K562 (cell line): ENCODE measurements at regions not wholly inside any gene's neighbourhood (a gene's known extent, or its start where the extent isn't known, plus 50 kb on each side); places are given as distances from the start of the nearest gene placed in this dataset.

Experiments
- ATAC-seq: fragments of 200-7000 bp; cut with Tn5 transposase; 3 replicates; pipeline ENCODE4 v1.9.1; 2020; ENCODE audit warnings: moderate library complexity
- BruUV-seq: library from RNA; stranded (reverse); fragments of 400-500 nt; replicated peaks from 2 replicates; lab custom pipeline; 2021; lab: Mats Ljungman, UMichigan
- CTCF ChIA-PET: fragments of 300-600 bp; formaldehyde crosslinking; extraction: SDS; loops from one replicate; lab custom pipeline; 2021; ENCODE audit warnings: low intra/inter-chr PET ratio; lab: Yijun Ruan, JAX
- POLR2A ChIA-PET: fragments of 300-600, 350-650 bp; sonication (Branson Sonifier 250); formaldehyde crosslinking; extraction: SDS; loops from one replicate; lab custom pipeline; 2021; ENCODE audit warnings: antibody characterized with exemption, inconsistent platforms; lab: Yijun Ruan, JAX
- DNase-seq, 4 experiments: peaks; one replicate each; pipeline versions ENCODE4 v3.0.0 to v3.0.0-alpha.2; 2011 to 2018; ENCODE audit warnings: low spot score in 3 of 4, mixed read lengths in 3 of 4; ENCODE audit errors: extremely low read depth in 1 of 4
- FAIRE-seq: peaks from 2 replicates; lab custom pipeline; 2011; peaks lifted over from hg19 to GRCh38; lab: Jason Lieb, UNC
- H2AFZ ChIP-seq: 2 replicates; pipeline ENCODE4 v1.6.0; 2011; ENCODE audit warnings: low read depth, low read length, control low read depth, inconsistent platforms
- H3K27ac ChIP-seq: fragments of 200-600 bp; 3 replicates; pipeline ENCODE4 v1.8.0; 2011; ENCODE audit warnings: low read depth, mild to moderate bottlenecking, control low read depth, inconsistent platforms, low read length, moderate library complexity, mixed read lengths; ENCODE audit errors: extremely low read depth
- H3K27me3 ChIP-seq, 2 experiments: fragments of 300-600 bp in 1 of 2; 2 replicates in 1 of 2; 3 replicates in 1 of 2; pipeline versions ENCODE4 v1.6.0 to v1.8.0; 2011; ENCODE audit warnings: inconsistent platforms in 2 of 2, low read length in 2 of 2, mild to moderate bottlenecking in 1 of 2, mixed read lengths in 1 of 2, moderate library complexity in 1 of 2; ENCODE audit not compliant: control insufficient read depth in 2 of 2, insufficient read depth in 2 of 2
- H3K36me3 ChIP-seq: fragments of 300-600 bp; 3 replicates; pipeline ENCODE4 v1.8.0; 2011; ENCODE audit warnings: mild to moderate bottlenecking, low read length, inconsistent platforms; ENCODE audit not compliant: control insufficient read depth, insufficient read depth
- H3K4me1 ChIP-seq, 2 experiments: fragments of 200-600 bp in 1 of 2; replicated peaks in 1 of 2; 2 replicates in 1 of 2; 3 replicates in 1 of 2; pipeline versions ENCODE4 v1.5.1 to v1.8.0; 2011; ENCODE audit warnings: inconsistent platforms in 2 of 2, low read length in 2 of 2, mild to moderate bottlenecking in 1 of 2, mixed read lengths in 1 of 2, moderate library complexity in 1 of 2; ENCODE audit not compliant: control insufficient read depth in 2 of 2, insufficient read depth in 2 of 2
- H3K4me2 ChIP-seq: 2 replicates; pipeline ENCODE4 v1.6.1; 2011; ENCODE audit warnings: low read length, control low read depth, inconsistent platforms, mixed read lengths; ENCODE audit not compliant: insufficient read depth
- H3K4me3 ChIP-seq: fragments of 200-600 bp; sonication (generic), shearing (Covaris generic); 2 replicates; pipeline ENCODE4 v1.5.1; 2016; ENCODE audit warnings: control low read depth, inconsistent platforms
- H3K79me2 ChIP-seq: fragments of 200-600 bp; 3 replicates; pipeline ENCODE4 v1.8.0; 2011; ENCODE audit warnings: low read length, inconsistent platforms; ENCODE audit not compliant: control insufficient read depth, insufficient read depth
- H3K9ac ChIP-seq, 2 experiments: 2 replicates each; pipeline versions ENCODE4 v1.6.0 to v1.6.1; 2011; ENCODE audit warnings: low read depth in 2 of 2, low read length in 2 of 2, control low read depth in 1 of 2, inconsistent platforms in 1 of 2, mild to moderate bottlenecking in 1 of 2, mixed read lengths in 1 of 2; ENCODE audit not compliant: insufficient read depth in 1 of 2
- H3K9me1 ChIP-seq: one replicate; pipeline ENCODE4 v1.6.0; 2011; ENCODE audit warnings: inconsistent platforms, mild to moderate bottlenecking, low read length, moderate library complexity; ENCODE audit not compliant: control insufficient read depth, insufficient read depth
- H3K9me3 ChIP-seq: replicated peaks from 2 replicates; pipeline ENCODE4 v1.5.1; 2011; ENCODE audit warnings: low read depth, low read length, inconsistent platforms; ENCODE audit not compliant: control insufficient read depth, insufficient read depth
- H4K20me1 ChIP-seq: replicated peaks from 2 replicates; pipeline ENCODE4 v1.6.1; 2011; ENCODE audit warnings: low read length, inconsistent platforms, mixed read lengths; ENCODE audit not compliant: control insufficient read depth, insufficient read depth
- CC2D1A ChIP-seq: fragments of 450-650 bp; IDR thresholded peaks from 2 replicates; pipeline ENCODE4 v1.6.1; 2017; ENCODE audit warnings: mild to moderate bottlenecking
- E2F6 ChIP-seq, 2 experiments: IDR thresholded peaks; 2 replicates each; pipeline ENCODE4 v1.6.1; 2011; ENCODE audit warnings: borderline replicate concordance in 1 of 2, control low read depth in 1 of 2, low read depth in 1 of 2, low read length in 1 of 2, mild to moderate bottlenecking in 1 of 2, mixed read lengths in 1 of 2, moderate library complexity in 1 of 2; ENCODE audit not compliant: insufficient read depth in 1 of 2, insufficient read length in 1 of 2, poor library complexity in 1 of 2, severe bottlenecking in 1 of 2; ENCODE audit errors: extremely low read depth in 1 of 2
- HMG20B ChIP-seq: fragments of 250-450 bp; sonication (Bioruptor Pico); IDR thresholded peaks from 2 replicates; pipeline ENCODE4 v1.5.0; 2021; ENCODE audit warnings: mild to moderate bottlenecking
- HNRNPUL1 ChIP-seq: fragments of 200-400 bp; formaldehyde crosslinking; IDR thresholded peaks from 2 replicates; pipeline ENCODE4 v1.6.1; 2017; ENCODE audit warnings: low read length
- IRF2 ChIP-seq: sonication (generic); formaldehyde crosslinking; IDR thresholded peaks from 2 replicates; pipeline ENCODE4 v1.8.1; 2022; ENCODE audit warnings: mild to moderate bottlenecking, missing genetic modification reagents
- JUN ChIP-seq, 2 experiments: sonication (generic) in 1 of 2; formaldehyde crosslinking in 1 of 2; IDR thresholded peaks; 2 replicates each; pipeline versions ENCODE4 v1.6.1 to v1.8.0; 2012 to 2022; ENCODE audit warnings: borderline replicate concordance in 2 of 2, mild to moderate bottlenecking in 2 of 2, improper control_type of control experiment in 1 of 2, low read depth in 1 of 2, low read length in 1 of 2, missing genetic modification reagents in 1 of 2
- MBD2 ChIP-seq: sonication (generic); IDR thresholded peaks from 2 replicates; pipeline ENCODE4 v1.6.1; 2016; ENCODE audit warnings: low read depth, borderline replicate concordance
- MEIS2 ChIP-seq: fragments of 450-650 bp; IDR thresholded peaks from 2 replicates; pipeline ENCODE4 v1.6.1; 2014; ENCODE audit warnings: mild to moderate bottlenecking; ENCODE audit not compliant: partially characterized antibody
- NR2C1 ChIP-seq, 2 experiments: fragments of 450-650 bp; IDR thresholded peaks; 2 replicates each; pipeline ENCODE4 v1.6.1; 2017; ENCODE audit warnings: mild to moderate bottlenecking in 2 of 2, antibody characterized with exemption in 1 of 2, inconsistent platforms in 1 of 2, missing compliant biosample characterization in 1 of 2, missing genetic modification characterization in 1 of 2
- NUFIP1 ChIP-seq: fragments of 450-650 bp; IDR thresholded peaks from 2 replicates; pipeline ENCODE4 v1.6.1; 2018; ENCODE audit not compliant: partially characterized antibody
- POLR2G ChIP-seq: fragments of 200-400 bp; formaldehyde crosslinking; IDR thresholded peaks from 2 replicates; pipeline ENCODE4 v1.6.1; 2017; ENCODE audit warnings: low read depth, mild to moderate bottlenecking, antibody characterized with exemption, low read length, moderate library complexity
- RCOR1 ChIP-seq, 2 experiments: IDR thresholded peaks; 2 replicates each; pipeline ENCODE4 v1.6.1; 2012; ENCODE audit warnings: low read depth in 2 of 2, low read length in 2 of 2, borderline replicate concordance in 1 of 2, improper control_type of control experiment in 1 of 2
- SIRT6 ChIP-seq: IDR thresholded peaks from one replicate; pipeline ENCODE4 v1.6.1; 2012; ENCODE audit warnings: low read depth, mild to moderate bottlenecking, control low read depth, inconsistent platforms, low read length, moderate library complexity
- ZNF445 ChIP-seq: fragments of 250-450 bp; sonication (Bioruptor Pico); IDR thresholded peaks from 2 replicates; pipeline ENCODE4 v1.4.0; 2020; ENCODE audit warnings: low read depth, mild to moderate bottlenecking, moderate library complexity
- WGBS: fragments of 100-300 bp; shearing (Covaris generic); methylation state at CpG from one replicate; pipeline ENCODE4 v1.1.6; 2016; ENCODE audit warnings: low coverage, mixed read lengths; ENCODE audit not compliant: insufficient coverage; ENCODE audit errors: missing lambda C conversion rate; 5-methylcytosine and 5-hydroxymethylcytosine counted together
- in situ Hi-C: fragments of 300-500 bp; cut with MboI; formaldehyde crosslinking; loops from 4 replicates; pipeline ENCODE4 v1.15.0; 2018; ENCODE audit warnings: inconsistent platforms, mixed read lengths
- intact Hi-C: fragments of 100-400 bp; cut with micrococcal nuclease; formaldehyde crosslinking; loops from 2 replicates; pipeline ENCODE4 v1.14.2; 2022
- TF ChIP-seq, protein P1 (sequence below): sonication (generic); formaldehyde crosslinking; IDR thresholded peaks from 2 replicates; pipeline ENCODE4 v1.8.1; 2023; ENCODE audit warnings: missing genetic modification reagents, mild to moderate bottlenecking, borderline replicate concordance
- TF ChIP-seq, protein P2 (sequence below): IDR thresholded peaks from 3 replicates; pipeline ENCODE4 v1.6.1; 2011; ENCODE audit warnings: borderline replicate concordance, mild to moderate bottlenecking; ENCODE audit not compliant: insufficient read length, insufficient read depth

DNA sequence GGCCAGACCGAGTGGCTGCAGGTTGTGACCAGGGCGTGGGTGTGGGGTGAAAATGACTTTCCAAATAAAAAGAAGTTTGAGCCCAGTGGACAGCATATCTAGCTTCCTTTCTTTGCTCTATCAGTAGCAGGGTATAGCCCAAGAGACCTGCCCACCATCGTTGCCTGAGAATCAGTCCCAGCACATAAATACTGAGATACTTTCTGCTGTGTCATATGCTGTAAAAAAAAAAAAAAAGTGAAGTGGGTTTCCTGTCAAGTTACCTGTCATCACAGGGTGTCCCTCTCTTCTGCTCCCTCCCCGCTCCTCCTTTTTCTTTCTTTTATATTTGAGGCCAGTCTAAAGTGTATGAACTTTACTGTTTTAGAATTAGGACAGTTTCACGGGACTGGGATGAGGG, 330.3 kb upstream of the BOD1L1 start:
- 0% methylated on average over 5 of the region's 5 CpGs for WGBS
- H3K4me1 ChIP-seq: no peaks in the 10 kb centered on the region
- H3K79me2 ChIP-seq: no peaks in the 10 kb centered on the region
- no TSS peak for BruUV-seq
- in situ Hi-C loops: no loop called here
- no peaks in the 10 kb centered on the region for H3K9me1 ChIP-seq
- no peaks in the 10 kb centered on the region for H3K36me3 ChIP-seq
- H3K27ac ChIP-seq: no peak overlapping the region
- intact Hi-C loops: no loop called here
- ATAC-seq (no peak), FAIRE-seq (no peak), DNase-seq (no peak)
- no peak overlapping the region for H3K4me2 ChIP-seq
- H3K27me3 ChIP-seq: no peaks in the 10 kb centered on the region
- H3K4me3 ChIP-seq: no peak overlapping the region
- H3K9ac ChIP-seq: no peak overlapping the region
- H2AFZ ChIP-seq: no peak overlapping the region
- H3K9me3 ChIP-seq: no peaks in the 10 kb centered on the region
- no peaks in the 10 kb centered on the region for H4K20me1 ChIP-seq
- CTCF ChIA-PET: no interaction called here
- POLR2A ChIA-PET: no interaction called here
- no peak for TF ChIP-seq IRF2 (CRISPR knock-in tag)
- TF ChIP-seq SIRT6: no peak
- TF ChIP-seq HMG20B (CRISPR knock-in tag): no peak
- TF ChIP-seq MBD2: no peak
- no peak for TF ChIP-seq NUFIP1
- no peak for TF ChIP-seq POLR2G
- TF ChIP-seq E2F6 (IDR thresholded peaks at IDR 0.05; ENCODE audit: borderline replicate concordance in 1 of 2, extremely low read depth in 1 of 2, insufficient read depth in 1 of 2, insufficient read length in 1 of 2, low read depth in 1 of 2, low read length in 1 of 2, poor library complexity in 1 of 2, severe bottlenecking in 1 of 2): no peak
- TF ChIP-seq, protein P1, sequence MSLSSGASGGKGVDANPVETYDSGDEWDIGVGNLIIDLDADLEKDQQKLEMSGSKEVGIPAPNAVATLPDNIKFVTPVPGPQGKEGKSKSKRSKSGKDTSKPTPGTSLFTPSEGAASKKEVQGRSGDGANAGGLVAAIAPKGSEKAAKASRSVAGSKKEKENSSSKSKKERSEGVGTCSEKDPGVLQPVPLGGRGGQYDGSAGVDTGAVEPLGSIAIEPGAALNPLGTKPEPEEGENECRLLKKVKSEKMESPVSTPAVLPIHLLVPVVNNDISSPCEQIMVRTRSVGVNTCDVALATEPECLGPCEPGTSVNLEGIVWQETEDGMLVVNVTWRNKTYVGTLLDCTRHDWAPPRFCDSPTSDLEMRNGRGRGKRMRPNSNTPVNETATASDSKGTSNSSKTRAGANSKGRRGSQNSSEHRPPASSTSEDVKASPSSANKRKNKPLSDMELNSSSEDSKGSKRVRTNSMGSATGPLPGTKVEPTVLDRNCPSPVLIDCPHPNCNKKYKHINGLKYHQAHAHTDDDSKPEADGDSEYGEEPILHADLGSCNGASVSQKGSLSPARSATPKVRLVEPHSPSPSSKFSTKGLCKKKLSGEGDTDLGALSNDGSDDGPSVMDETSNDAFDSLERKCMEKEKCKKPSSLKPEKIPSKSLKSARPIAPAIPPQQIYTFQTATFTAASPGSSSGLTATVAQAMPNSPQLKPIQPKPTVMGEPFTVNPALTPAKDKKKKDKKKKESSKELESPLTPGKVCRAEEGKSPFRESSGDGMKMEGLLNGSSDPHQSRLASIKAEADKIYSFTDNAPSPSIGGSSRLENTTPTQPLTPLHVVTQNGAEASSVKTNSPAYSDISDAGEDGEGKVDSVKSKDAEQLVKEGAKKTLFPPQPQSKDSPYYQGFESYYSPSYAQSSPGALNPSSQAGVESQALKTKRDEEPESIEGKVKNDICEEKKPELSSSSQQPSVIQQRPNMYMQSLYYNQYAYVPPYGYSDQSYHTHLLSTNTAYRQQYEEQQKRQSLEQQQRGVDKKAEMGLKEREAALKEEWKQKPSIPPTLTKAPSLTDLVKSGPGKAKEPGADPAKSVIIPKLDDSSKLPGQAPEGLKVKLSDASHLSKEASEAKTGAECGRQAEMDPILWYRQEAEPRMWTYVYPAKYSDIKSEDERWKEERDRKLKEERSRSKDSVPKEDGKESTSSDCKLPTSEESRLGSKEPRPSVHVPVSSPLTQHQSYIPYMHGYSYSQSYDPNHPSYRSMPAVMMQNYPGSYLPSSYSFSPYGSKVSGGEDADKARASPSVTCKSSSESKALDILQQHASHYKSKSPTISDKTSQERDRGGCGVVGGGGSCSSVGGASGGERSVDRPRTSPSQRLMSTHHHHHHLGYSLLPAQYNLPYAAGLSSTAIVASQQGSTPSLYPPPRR: no peak
- TF ChIP-seq MEIS2: no peak
- no peak for TF ChIP-seq JUN (IDR thresholded peaks at IDR 0.05; ENCODE audit: borderline replicate concordance, low read depth, low read length)
- no peak for TF ChIP-seq JUN (CRISPR knock-in tag; IDR thresholded peaks at IDR 0.05; ENCODE audit: borderline replicate concordance)
- TF ChIP-seq ZNF445 (CRISPR knock-in tag): no peak
- no peak for TF ChIP-seq CC2D1A
- no peak for TF ChIP-seq RCOR1 (IDR thresholded peaks at IDR 0.05; ENCODE audit: borderline replicate concordance in 1 of 2, low read depth in 2 of 2, low read length in 2 of 2)
- no peak for TF ChIP-seq HNRNPUL1
- TF ChIP-seq NR2C1 (IDR thresholded peaks at IDR 0.05): no peak
- TF ChIP-seq NR2C1 (tag; IDR thresholded peaks at IDR 0.05): no peak
- TF ChIP-seq, protein P2, sequence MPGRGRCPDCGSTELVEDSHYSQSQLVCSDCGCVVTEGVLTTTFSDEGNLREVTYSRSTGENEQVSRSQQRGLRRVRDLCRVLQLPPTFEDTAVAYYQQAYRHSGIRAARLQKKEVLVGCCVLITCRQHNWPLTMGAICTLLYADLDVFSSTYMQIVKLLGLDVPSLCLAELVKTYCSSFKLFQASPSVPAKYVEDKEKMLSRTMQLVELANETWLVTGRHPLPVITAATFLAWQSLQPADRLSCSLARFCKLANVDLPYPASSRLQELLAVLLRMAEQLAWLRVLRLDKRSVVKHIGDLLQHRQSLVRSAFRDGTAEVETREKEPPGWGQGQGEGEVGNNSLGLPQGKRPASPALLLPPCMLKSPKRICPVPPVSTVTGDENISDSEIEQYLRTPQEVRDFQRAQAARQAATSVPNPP: no peak
